KMS-11 (cell line): ENCODE measurements at regions not wholly inside any gene's neighbourhood (a gene's known extent, or its start where the extent isn't known, plus 50 kb on each side); places are given as distances from the start of the nearest gene placed in this dataset.
"Not testable (repeated sequence)": the region's sequence is repeated elsewhere in the genome, so short reads cannot be mapped to it uniquely, and the experiment has no call there.

Experiments used
- H2AFZ ChIP-seq: fragments of 200-600 bp; sonication (generic); 2 replicates; pipeline ENCODE4 v1.6.1; 2016; ENCODE audit warnings: antibody characterized with exemption, mixed run types, low read depth
- H3K27ac ChIP-seq: fragments of 200-600 bp; sonication (generic); 2 replicates; pipeline ENCODE4 v1.6.1; 2016; ENCODE audit warnings: mild to moderate bottlenecking, mixed run types
- H3K27me3 ChIP-seq: fragments of 200-600 bp; sonication (generic); 2 replicates; pipeline ENCODE4 v1.6.1; 2017; ENCODE audit warnings: mild to moderate bottlenecking, low read depth, mixed run types, moderate library complexity; ENCODE audit not compliant: insufficient read depth
- H3K36me3 ChIP-seq: fragments of 200-600 bp; sonication (generic); 2 replicates; pipeline ENCODE4 v1.6.1; 2017; ENCODE audit warnings: mild to moderate bottlenecking, mixed run types; ENCODE audit not compliant: insufficient read depth
- H3K4me1 ChIP-seq: fragments of 200-600 bp; sonication (generic); 2 replicates; pipeline ENCODE4 v1.6.1; 2016; ENCODE audit warnings: mild to moderate bottlenecking, low read depth, mixed run types; ENCODE audit not compliant: poor library complexity, severe bottlenecking
- H3K4me2 ChIP-seq: fragments of 200-600 bp; sonication (generic); 2 replicates; pipeline ENCODE4 v1.7.0; 2016; ENCODE audit warnings: mild to moderate bottlenecking, mixed run types
- H3K4me3 ChIP-seq: fragments of 200-600 bp; sonication (generic); IDR thresholded peaks from 2 replicates; pipeline ENCODE4 v1.6.1; 2017; ENCODE audit warnings: low read depth, low read length, mixed read lengths; ENCODE audit not compliant: insufficient read depth
- H3K79me2 ChIP-seq: fragments of 200-600 bp; sonication (generic); 2 replicates; pipeline ENCODE4 v1.6.1; 2016; ENCODE audit warnings: low read depth, mixed run types; ENCODE audit not compliant: insufficient read depth
- H3K9ac ChIP-seq: fragments of 200-600 bp; sonication (generic); 2 replicates; pipeline ENCODE4 v1.6.1; 2016; ENCODE audit warnings: mild to moderate bottlenecking, mixed run types
- H4K20me1 ChIP-seq: fragments of 200-600 bp; sonication (generic); 2 replicates; pipeline ENCODE4 v1.6.1; 2016; ENCODE audit warnings: mild to moderate bottlenecking, mixed run types; ENCODE audit not compliant: insufficient read depth
- TF ChIP-seq, protein P1 (sequence below): fragments of 200-600 bp; sonication (generic); conservative IDR thresholded peaks from 2 replicates; pipeline ENCODE4 v1.6.1; 2017; ENCODE audit warnings: low read depth, mild to moderate bottlenecking, antibody characterized with exemption, low read length, moderate library complexity, mixed read lengths

DNA sequence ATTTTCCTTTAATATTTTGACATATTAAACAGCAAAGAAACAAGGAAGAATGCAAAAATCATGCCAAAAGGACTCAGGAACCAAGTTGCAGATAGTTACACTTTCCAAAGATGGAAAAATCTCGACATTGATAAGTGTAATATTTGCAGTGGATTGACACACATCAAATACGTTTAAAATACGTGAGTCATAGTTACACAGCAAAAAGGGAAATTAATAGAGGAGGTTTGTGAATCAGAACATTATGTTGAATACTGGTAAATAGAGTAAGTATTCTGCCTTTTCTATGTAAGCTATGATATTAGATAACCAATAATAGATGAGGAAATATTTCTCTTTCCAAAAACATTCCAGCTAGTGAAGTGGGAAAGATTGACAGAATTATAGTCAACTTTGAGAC, 1761.3 kb upstream of the IGFBP7 start:
- H2AFZ ChIP-seq = no peak overlapping the region
- H3K9ac ChIP-seq = no peak overlapping the region
- no peaks in the 10 kb centered on the region for H3K4me1 ChIP-seq
- H3K4me2 ChIP-seq = no peak overlapping the region
- no peak overlapping the region for H3K27ac ChIP-seq
- H3K79me2 ChIP-seq = no peaks in the 10 kb centered on the region
- no peaks in the 10 kb centered on the region for H4K20me1 ChIP-seq
- no peak overlapping the region for H3K4me3 ChIP-seq
- TF ChIP-seq, protein P1, sequence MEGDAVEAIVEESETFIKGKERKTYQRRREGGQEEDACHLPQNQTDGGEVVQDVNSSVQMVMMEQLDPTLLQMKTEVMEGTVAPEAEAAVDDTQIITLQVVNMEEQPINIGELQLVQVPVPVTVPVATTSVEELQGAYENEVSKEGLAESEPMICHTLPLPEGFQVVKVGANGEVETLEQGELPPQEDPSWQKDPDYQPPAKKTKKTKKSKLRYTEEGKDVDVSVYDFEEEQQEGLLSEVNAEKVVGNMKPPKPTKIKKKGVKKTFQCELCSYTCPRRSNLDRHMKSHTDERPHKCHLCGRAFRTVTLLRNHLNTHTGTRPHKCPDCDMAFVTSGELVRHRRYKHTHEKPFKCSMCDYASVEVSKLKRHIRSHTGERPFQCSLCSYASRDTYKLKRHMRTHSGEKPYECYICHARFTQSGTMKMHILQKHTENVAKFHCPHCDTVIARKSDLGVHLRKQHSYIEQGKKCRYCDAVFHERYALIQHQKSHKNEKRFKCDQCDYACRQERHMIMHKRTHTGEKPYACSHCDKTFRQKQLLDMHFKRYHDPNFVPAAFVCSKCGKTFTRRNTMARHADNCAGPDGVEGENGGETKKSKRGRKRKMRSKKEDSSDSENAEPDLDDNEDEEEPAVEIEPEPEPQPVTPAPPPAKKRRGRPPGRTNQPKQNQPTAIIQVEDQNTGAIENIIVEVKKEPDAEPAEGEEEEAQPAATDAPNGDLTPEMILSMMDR = no peak
- no peaks in the 10 kb centered on the region for H3K36me3 ChIP-seq
- H3K27me3 ChIP-seq = no peaks in the 10 kb centered on the region

DNA sequence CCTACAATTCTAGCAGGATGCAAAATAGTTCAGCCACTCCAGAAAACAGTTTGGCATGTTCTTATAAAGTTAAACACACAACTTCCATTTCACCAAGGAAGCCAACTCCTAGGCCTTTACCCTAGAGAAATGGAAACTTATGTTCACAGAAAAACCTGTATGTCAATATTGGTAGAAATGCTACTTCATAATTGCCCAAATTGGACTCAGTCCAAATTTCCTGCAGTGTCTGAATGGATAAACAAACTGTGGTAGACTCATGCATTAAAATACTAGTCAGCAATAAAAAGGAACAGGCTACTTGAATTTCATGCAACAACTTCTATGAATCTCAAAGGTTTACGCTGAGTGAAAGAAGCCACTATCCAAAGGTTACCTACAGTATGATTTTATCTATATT, 1738.8 kb upstream of the IGFBP7 start:
- no peaks in the 10 kb centered on the region for H3K4me1 ChIP-seq
- no peak overlapping the region for H3K9ac ChIP-seq
- H4K20me1 ChIP-seq = no peaks in the 10 kb centered on the region
- no peak overlapping the region for H3K4me3 ChIP-seq
- no peaks in the 10 kb centered on the region for H3K79me2 ChIP-seq
- H3K27me3 ChIP-seq = no peaks in the 10 kb centered on the region
- TF ChIP-seq, protein P1 = no peak
- H3K36me3 ChIP-seq = no peaks in the 10 kb centered on the region; the same call in 1 of the 2 replicates
- H2AFZ ChIP-seq = no peak overlapping the region
- H3K27ac ChIP-seq = no peak overlapping the region
- no peak overlapping the region for H3K4me2 ChIP-seq

DNA sequence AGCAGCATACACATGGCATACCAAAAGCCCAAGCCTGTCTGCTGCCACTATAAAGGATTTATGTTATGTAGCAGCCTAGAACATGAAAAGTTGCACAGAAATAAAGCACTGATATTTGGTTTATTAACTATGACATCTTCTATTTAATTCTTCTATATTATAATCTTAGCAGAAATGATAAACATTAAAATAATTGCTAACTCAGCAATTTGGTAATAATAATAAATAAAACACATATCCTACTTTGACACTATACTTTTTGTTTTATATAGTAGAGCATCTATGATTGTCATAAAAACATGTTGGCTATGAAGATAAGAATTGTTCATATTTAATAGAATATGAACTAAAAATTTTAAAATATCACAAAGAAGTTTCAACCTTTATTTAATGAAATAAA, 1733.3 kb upstream of the IGFBP7 start:
- TF ChIP-seq, protein P1 = no peak
- no peak overlapping the region for H3K4me2 ChIP-seq
- no peaks in the 10 kb centered on the region for H3K4me1 ChIP-seq
- H3K27me3 ChIP-seq = no peaks in the 10 kb centered on the region
- H3K9ac ChIP-seq = no peak overlapping the region
- H4K20me1 ChIP-seq = no peaks in the 10 kb centered on the region
- H2AFZ ChIP-seq = no peak overlapping the region
- H3K27ac ChIP-seq = no peak overlapping the region
- H3K36me3 ChIP-seq = no peaks in the 10 kb centered on the region; the same call in 1 of the 2 replicates
- no peak overlapping the region for H3K4me3 ChIP-seq
- H3K79me2 ChIP-seq = no peaks in the 10 kb centered on the region

DNA sequence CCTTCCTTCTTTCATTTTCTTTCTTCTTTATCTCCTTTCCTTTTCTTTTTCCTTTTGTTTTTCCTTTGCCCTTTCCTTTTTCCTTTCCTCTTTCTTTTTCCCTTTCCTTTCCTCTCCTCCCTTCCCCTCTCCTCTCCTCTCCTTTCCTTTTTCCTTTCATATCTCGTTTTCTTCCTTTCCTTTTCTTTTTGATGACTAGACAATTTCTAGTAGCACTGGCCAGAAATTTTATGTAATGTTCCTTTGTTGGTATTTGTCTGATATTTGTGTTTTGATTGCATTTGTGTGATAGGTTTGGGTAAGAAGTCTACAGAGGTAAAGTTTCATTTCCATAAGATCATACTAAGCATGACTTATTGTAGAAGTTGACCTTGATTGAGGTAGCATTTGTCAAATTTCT, 1722.9 kb upstream of the IGFBP7 start:
- no peaks in the 10 kb centered on the region for H3K27me3 ChIP-seq
- H3K36me3 ChIP-seq = no peaks in the 10 kb centered on the region
- no peaks in the 10 kb centered on the region for H3K4me1 ChIP-seq
- H3K27ac ChIP-seq = no peak overlapping the region
- H3K4me3 ChIP-seq = no peak overlapping the region
- no peak overlapping the region for H3K9ac ChIP-seq
- H3K4me2 ChIP-seq = no peak overlapping the region
- no peak overlapping the region for H2AFZ ChIP-seq
- TF ChIP-seq, protein P1 = no peak
- no peaks in the 10 kb centered on the region for H3K79me2 ChIP-seq
- H4K20me1 ChIP-seq = no peaks in the 10 kb centered on the region

DNA sequence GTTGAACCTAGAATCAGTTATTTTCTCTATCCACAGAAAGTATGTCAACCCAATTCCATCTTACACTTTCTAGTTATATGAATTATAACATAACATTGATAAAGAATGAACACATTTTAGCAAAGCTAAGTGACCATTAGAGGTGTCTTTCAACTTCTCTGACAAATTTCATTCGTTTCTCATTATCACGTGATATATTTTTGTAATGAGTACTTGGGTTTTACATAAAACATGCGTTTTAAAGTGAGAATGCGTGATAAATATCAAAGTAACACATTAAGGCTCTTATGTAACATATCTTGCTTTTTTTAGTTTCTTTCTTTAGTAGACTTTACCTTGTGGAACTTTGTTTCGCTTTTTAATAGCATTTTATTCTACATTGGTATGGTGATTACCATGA, 1715.1 kb upstream of the IGFBP7 start:
- no peak overlapping the region for H3K4me2 ChIP-seq
- TF ChIP-seq, protein P1 = no peak
- H3K4me1 ChIP-seq = no peaks in the 10 kb centered on the region
- H3K79me2 ChIP-seq = no peaks in the 10 kb centered on the region
- no peak overlapping the region for H3K9ac ChIP-seq
- H4K20me1 ChIP-seq = no peaks in the 10 kb centered on the region
- H3K27ac ChIP-seq = no peak overlapping the region
- no peak overlapping the region for H3K4me3 ChIP-seq
- H3K27me3 ChIP-seq = no peaks in the 10 kb centered on the region
- H2AFZ ChIP-seq = no peak overlapping the region
- no peaks in the 10 kb centered on the region for H3K36me3 ChIP-seq

DNA sequence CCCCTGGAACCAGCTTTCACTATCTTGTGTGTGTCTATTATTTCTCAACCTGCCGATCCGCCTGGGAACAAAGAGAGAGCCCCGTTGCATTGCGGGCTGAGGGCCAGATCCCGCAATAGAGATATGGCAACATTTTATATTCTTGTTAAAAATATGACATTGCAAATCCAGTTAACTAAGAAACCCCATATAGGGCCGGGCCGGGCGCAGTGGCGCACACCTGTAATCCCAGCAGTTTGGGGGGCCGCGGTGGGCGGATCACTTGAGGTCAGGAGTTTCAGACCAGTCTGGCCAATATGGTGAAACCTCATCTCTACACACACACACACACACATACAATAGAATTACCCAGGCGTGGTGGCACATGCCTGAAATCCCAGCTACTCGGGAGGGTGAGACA, 1708.4 kb upstream of the IGFBP7 start:
- not testable (repeated sequence) for H3K4me1 ChIP-seq, H3K27me3 ChIP-seq, H2AFZ ChIP-seq, H4K20me1 ChIP-seq, H3K4me3 ChIP-seq, H3K36me3 ChIP-seq, H3K79me2 ChIP-seq, H3K4me2 ChIP-seq, H3K27ac ChIP-seq, H3K9ac ChIP-seq
